Esophagus squamous epithelium (tissue), 5 donors: ENCODE measurements at regions not wholly inside any gene's neighbourhood (a gene's known extent, or its start where the extent isn't known, plus 50 kb on each side); places are given as distances from the start of the nearest gene placed in this dataset.

Experiments used
- DNase-seq: peaks from one replicate; lab custom pipeline; 2025; lab: John Stamatoyannopoulos, UW
- H3K27ac ChIP-seq, 4 donors: fragments of 200-600 bp; sonication (generic); one replicate each; pipeline ENCODE4 v1.5.1; 2016 to 2019; ENCODE audit warnings: mild to moderate bottlenecking in 1 of 4
- H3K27me3 ChIP-seq, 4 donors: fragments of 200-600 bp; sonication (generic); 1 replicate in 3 of 4; 2 replicates in 1 of 4; pipeline versions ENCODE4 v1.5.1 to v1.6.0; 2017 to 2021; ENCODE audit warnings: antibody characterized with exemption in 1 of 4
- H3K36me3 ChIP-seq, 3 donors: fragments of 200-600 bp; sonication (generic); one replicate each; pipeline ENCODE4 v1.5.1; 2016 to 2019
- H3K4me1 ChIP-seq, 3 donors: fragments of 200-600 bp; sonication (generic); one replicate each; pipeline ENCODE4 v1.5.1; 2017 to 2019
- H3K4me3 ChIP-seq, 4 donors: fragments of 200-600 bp; sonication (generic); 1 replicate in 3 of 4; 2 replicates in 1 of 4; pipeline ENCODE4 v1.5.1; 2016 to 2019; ENCODE audit warnings: mild to moderate bottlenecking in 2 of 4, moderate library complexity in 1 of 4
- H3K9me3 ChIP-seq, 3 donors: fragments of 200-600 bp; sonication (generic); one replicate each; pipeline ENCODE4 v1.5.1; 2016 to 2019
- CTCF ChIP-seq, 6 experiments: fragments of 450-650 bp in 4 of 6; fragments of 200-600 bp in 2 of 6; sonication (generic) in 2 of 6; IDR thresholded peaks; one replicate each; pipeline ENCODE4 v1.5.1; 2016 to 2019; ENCODE audit warnings: antibody characterized with exemption in 6 of 6, mild to moderate bottlenecking in 4 of 6, moderate library complexity in 4 of 6
- POLR2A ChIP-seq, 4 donors: fragments of 450-650 bp; IDR thresholded peaks; one replicate each; pipeline ENCODE4 v1.6.1; 2017; ENCODE audit warnings: antibody characterized with exemption in 4 of 4, mild to moderate bottlenecking in 4 of 4, moderate library complexity in 3 of 4
- WGBS, 2 donors: methylation state at CpG; one replicate each; pipeline ENCODE4 v1.1.5; 2018; 5-methylcytosine and 5-hydroxymethylcytosine counted together
- intact Hi-C: fragments of 100-400 bp; cut with DNase I; formaldehyde crosslinking; loops from one replicate; pipeline ENCODE4 v1.15.0; 2022
- donor health status: DM: yes; HTN: yes; CAD: no.

GRCh38 chr10:124265776-124266467 is 152.8 kb downstream of the OAT start:
- TF ChIP-seq CTCF (IDR thresholded peaks at IDR 0.05) (no peak), POLR2A (IDR thresholded peaks at IDR 0.05) (no peak)
- Histone ChIP-seq H3K27ac (no peak overlapping the region), H3K9me3 (no peaks in the 10 kb centered on the region), H3K4me3 (no peak overlapping the region), H3K36me3 (no peaks in the 10 kb centered on the region), H3K27me3 (peaks cover 0 to 10% (median 0%) of the 10 kb centered on the region in 4 donors), H3K4me1 (no peaks in the 10 kb centered on the region)
- intact Hi-C loops: no loop called here
- DNase-seq: no peak
- WGBS, 2 donors: 85% methylated on average over 6 to 9 of the region's 12 CpGs

GRCh38 chr10:124265391-124265745 is 153.4 kb downstream of the OAT start:
- Histone ChIP-seq H3K27ac (no peak overlapping the region), H3K9me3 (no peaks in the 10 kb centered on the region), H3K4me3 (no peak overlapping the region), H3K36me3 (no peaks in the 10 kb centered on the region), H3K27me3 (peaks cover 0 to 10% (median 0%) of the 10 kb centered on the region in 4 donors), H3K4me1 (no peaks in the 10 kb centered on the region)
- no peak for DNase-seq
- 50 to 100% methylated on average over 1 of the region's 1 CpG for WGBS, 2 donors
- TF ChIP-seq CTCF (IDR thresholded peaks at IDR 0.05) (no peak), POLR2A (IDR thresholded peaks at IDR 0.05) (no peak)
- intact Hi-C loops: no loop called here

- Histone ChIP-seq H3K4me3 (no peak overlapping the region), H3K27me3 (peaks cover 0 to 10% (median 0%) of the 10 kb centered on the region in 4 donors), H3K36me3 (no peaks in the 10 kb centered on the region), H3K27ac (no peak overlapping the region), H3K4me1 (no peaks in the 10 kb centered on the region), H3K9me3 (no peaks in the 10 kb centered on the region)
- 88 to 91% methylated on average over 8 to 14 of the region's 17 CpGs for WGBS, 2 donors
- intact Hi-C loops: no loop called here
- TF ChIP-seq POLR2A (IDR thresholded peaks at IDR 0.05): no peak
- TF ChIP-seq CTCF (IDR thresholded peaks at IDR 0.05): no peak
- no peak for DNase-seq
Observed at GRCh38 chr10:124264711-124265390, 153.9 kb downstream of the OAT start.

DNA sequence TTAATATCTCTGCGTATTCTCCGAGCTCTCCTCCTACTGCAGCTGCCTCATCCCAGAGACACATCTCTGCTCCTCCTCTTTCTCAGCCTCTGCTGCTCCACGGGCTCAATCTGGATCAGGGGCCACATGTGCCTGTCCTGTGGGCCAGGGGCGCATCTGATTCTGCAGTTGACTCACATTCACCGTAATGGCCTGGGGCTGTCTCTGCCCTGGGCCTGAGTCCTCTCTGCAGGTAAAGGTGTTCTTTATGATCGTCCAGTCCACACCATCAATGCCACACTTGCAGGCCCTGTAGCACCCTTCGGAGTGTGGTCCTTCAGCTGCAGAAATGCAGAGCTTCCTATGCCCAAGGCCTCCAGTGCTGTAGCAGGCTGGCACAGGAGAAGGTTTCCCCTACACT is 154.5 kb downstream of the OAT start:
- WGBS, 2 donors: 93% methylated on average over 4 to 5 of the region's 7 CpGs
- Histone ChIP-seq H3K36me3 (no peaks in the 10 kb centered on the region), H3K9me3 (peaks cover 0 to 3% (median 2%) of the 10 kb centered on the region in 3 donors), H3K27me3 (peaks cover 0 to 10% (median 0%) of the 10 kb centered on the region in 4 donors), H3K4me3 (no peak overlapping the region), H3K27ac (no peak overlapping the region), H3K4me1 (no peaks in the 10 kb centered on the region)
- intact Hi-C loops: no loop called here
- TF ChIP-seq POLR2A (IDR thresholded peaks at IDR 0.05) (no peak), CTCF (IDR thresholded peaks at IDR 0.05) (no peak)
- DNase-seq: no peak

GRCh38 chr10:124263726-124264125 is 155.0 kb downstream of the OAT start:
- DNase-seq: no peak
- H3K27ac ChIP-seq: no peak overlapping the region
- TF ChIP-seq CTCF (IDR thresholded peaks at IDR 0.05): no peak
- no peak for TF ChIP-seq POLR2A (IDR thresholded peaks at IDR 0.05)
- H3K9me3 ChIP-seq: peaks cover 0 to 5% (median 4%) of the 10 kb centered on the region in 3 donors
- no peak overlapping the region for H3K4me3 ChIP-seq
- intact Hi-C loops: no loop called here
- 78 to 84% methylated on average over 3 to 5 of the region's 5 CpGs for WGBS, 2 donors
- H3K4me1 ChIP-seq: no peaks in the 10 kb centered on the region
- no peaks in the 10 kb centered on the region for H3K36me3 ChIP-seq
- H3K27me3 ChIP-seq: peaks cover 0 to 5% (median 0%) of the 10 kb centered on the region in 4 donors
